ENCODE measurements at regions not wholly inside any gene's neighbourhood (a gene's known extent, or its start where the extent isn't known, plus 50 kb on each side); places are given as distances from the start of the nearest gene placed in this dataset.
A peak's percentile ranks its signal among the peaks of the same experiment; 100 is the strongest.

GRCh38 chr9:90299968-90300367 is 342.7 kb downstream of the DIRAS2 start:
- ATAC-seq (ENCODE audit: low read depth) = no peak
- no peak for DNase-seq (ENCODE audit: low spot score)
- no peak for TF ChIP-seq CTCF (IDR thresholded peaks at IDR 0.05; ENCODE audit: poor library complexity, severe bottlenecking)
- Histone ChIP-seq H3K27me3 (ENCODE audit: insufficient read depth, poor library complexity, severe bottlenecking) (no peaks in the 10 kb centered on the region), H3K4me1 (ENCODE audit: insufficient read depth, poor library complexity, severe bottlenecking) (no peaks in the 10 kb centered on the region), H3K27ac (ENCODE audit: poor library complexity, severe bottlenecking) (no peak overlapping the region), H3K4me3 (ENCODE audit: severe bottlenecking) (no peak overlapping the region), H3K36me3 (ENCODE audit: low read depth) (no peaks in the 10 kb centered on the region), H3K9me3 (ENCODE audit: severe bottlenecking) (no peaks in the 10 kb centered on the region)

GRCh38 chr9:90300611-90301276 is 341.9 kb downstream of the DIRAS2 start:
- no peak for DNase-seq (ENCODE audit: low spot score)
- Histone ChIP-seq H3K27ac (ENCODE audit: poor library complexity, severe bottlenecking) (peak overlapping the region; percentile 22), H3K4me3 (ENCODE audit: severe bottlenecking) (no peak overlapping the region), H3K9me3 (ENCODE audit: severe bottlenecking) (no peaks in the 10 kb centered on the region), H3K36me3 (ENCODE audit: low read depth) (no peaks in the 10 kb centered on the region), H3K4me1 (ENCODE audit: insufficient read depth, poor library complexity, severe bottlenecking) (no peaks in the 10 kb centered on the region), H3K27me3 (ENCODE audit: insufficient read depth, poor library complexity, severe bottlenecking) (no peaks in the 10 kb centered on the region)
- TF ChIP-seq CTCF (IDR thresholded peaks at IDR 0.05; ENCODE audit: poor library complexity, severe bottlenecking) = no peak
- ATAC-seq (ENCODE audit: low read depth) = no peak

GRCh38 chr9:90301277-90301653 is 341.4 kb downstream of the DIRAS2 start:
- Histone ChIP-seq H3K4me3 (ENCODE audit: severe bottlenecking) (no peak overlapping the region), H3K27me3 (ENCODE audit: insufficient read depth, poor library complexity, severe bottlenecking) (no peaks in the 10 kb centered on the region), H3K27ac (ENCODE audit: poor library complexity, severe bottlenecking) (peak overlapping the region; percentile 22), H3K9me3 (ENCODE audit: severe bottlenecking) (no peaks in the 10 kb centered on the region), H3K36me3 (ENCODE audit: low read depth) (no peaks in the 10 kb centered on the region), H3K4me1 (ENCODE audit: insufficient read depth, poor library complexity, severe bottlenecking) (no peaks in the 10 kb centered on the region)
- ATAC-seq (ENCODE audit: low read depth) (peak; percentile 100), DNase-seq (ENCODE audit: low spot score) (peak; percentile 85)
- no peak for TF ChIP-seq CTCF (IDR thresholded peaks at IDR 0.05; ENCODE audit: poor library complexity, severe bottlenecking)

- no peaks in the 10 kb centered on the region for H3K36me3 ChIP-seq (ENCODE audit: low read depth)
- H3K27me3 ChIP-seq (ENCODE audit: insufficient read depth, poor library complexity, severe bottlenecking) = no peaks in the 10 kb centered on the region
- DNase-seq (ENCODE audit: low spot score) (no peak), ATAC-seq (ENCODE audit: low read depth) (no peak)
- H3K4me3 ChIP-seq (ENCODE audit: severe bottlenecking) = no peak overlapping the region
- no peak for TF ChIP-seq CTCF (IDR thresholded peaks at IDR 0.05; ENCODE audit: poor library complexity, severe bottlenecking)
- no peaks in the 10 kb centered on the region for H3K4me1 ChIP-seq (ENCODE audit: insufficient read depth, poor library complexity, severe bottlenecking)
- H3K9me3 ChIP-seq (ENCODE audit: severe bottlenecking) = no peaks in the 10 kb centered on the region
- H3K27ac ChIP-seq (ENCODE audit: poor library complexity, severe bottlenecking) = no peak overlapping the region
Measured at GRCh38 chr9:90303655-90304054, 339.0 kb downstream of the DIRAS2 start.

GRCh38 chr9:90306158-90306557 is 336.5 kb downstream of the DIRAS2 start:
- Histone ChIP-seq H3K27me3 (ENCODE audit: insufficient read depth, poor library complexity, severe bottlenecking) (no peaks in the 10 kb centered on the region), H3K36me3 (ENCODE audit: low read depth) (no peaks in the 10 kb centered on the region), H3K27ac (ENCODE audit: poor library complexity, severe bottlenecking) (no peak overlapping the region), H3K9me3 (ENCODE audit: severe bottlenecking) (no peaks in the 10 kb centered on the region), H3K4me3 (ENCODE audit: severe bottlenecking) (no peak overlapping the region), H3K4me1 (ENCODE audit: insufficient read depth, poor library complexity, severe bottlenecking) (no peaks in the 10 kb centered on the region)
- ATAC-seq (ENCODE audit: low read depth) (no peak), DNase-seq (ENCODE audit: low spot score) (no peak)
- TF ChIP-seq CTCF (IDR thresholded peaks at IDR 0.05; ENCODE audit: poor library complexity, severe bottlenecking) = no peak
